ENCODE measurements at regions not wholly inside any gene's neighbourhood (a gene's known extent, or its start where the extent isn't known, plus 50 kb on each side); places are given as distances from the start of the nearest gene placed in this dataset.
A peak's percentile ranks its signal among the peaks of the same experiment; 100 is the strongest.

- TF ChIP-seq GATA1 (IDR thresholded peaks at IDR 0.05; ENCODE audit: low read depth, low read length) (no peak), POLR2A (IDR thresholded peaks at IDR 0.05; ENCODE audit: low read length) (no peak)
- no peak for DNase-seq
Observed at GRCh38 chr12:38445040-38445439, 128.5 kb downstream of the ALG10B start.

- TF ChIP-seq POLR2A (IDR thresholded peaks at IDR 0.05; ENCODE audit: low read length) (no peak), GATA1 (IDR thresholded peaks at IDR 0.05; ENCODE audit: low read depth, low read length) (no peak)
Observed at GRCh38 chr12:38448991-38449390, 132.4 kb downstream of the ALG10B start.

GRCh38 chr12:38456537-38457120 lies 140.1 kb downstream of the ALG10B start:
- no peak for DNase-seq
- no peak for TF ChIP-seq GATA1 (IDR thresholded peaks at IDR 0.05; ENCODE audit: low read depth, low read length)
- no peak for TF ChIP-seq POLR2A (IDR thresholded peaks at IDR 0.05; ENCODE audit: low read length)

More at GRCh38 chr12:38448991-38449390, 132.4 kb downstream of the ALG10B start:
- DNase-seq, result peak; percentile 18 to 56

GRCh38 chr12:38465020-38465419 lies 148.4 kb downstream of the ALG10B start:
- DNase-seq, result no peak
- no peak for TF ChIP-seq GATA1 (IDR thresholded peaks at IDR 0.05; ENCODE audit: low read depth, low read length)
- no peak for TF ChIP-seq POLR2A (IDR thresholded peaks at IDR 0.05; ENCODE audit: low read length)

DNA sequence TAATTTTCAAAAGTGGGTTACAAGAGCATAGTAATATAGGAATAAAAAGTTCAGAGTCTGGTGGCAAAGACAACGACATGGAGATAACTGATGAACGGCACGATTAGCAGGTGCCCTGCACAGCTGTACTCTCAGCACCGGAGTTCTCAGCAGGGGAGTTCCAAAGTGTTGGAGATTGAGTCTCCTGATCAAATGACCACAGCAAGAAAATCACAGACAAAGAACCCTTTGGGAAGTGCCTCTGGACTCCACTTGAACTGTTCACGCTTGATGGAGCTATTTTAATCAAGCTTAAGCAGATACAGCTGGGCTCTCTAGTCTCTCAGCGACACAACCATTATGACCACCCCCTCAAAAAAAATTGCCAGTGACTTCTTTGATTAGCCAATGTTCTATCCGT lies 153.1 kb downstream of the ALG10B start:
- no peak for TF ChIP-seq POLR2A (IDR thresholded peaks at IDR 0.05; ENCODE audit: low read length)
- no peak for TF ChIP-seq GATA1 (IDR thresholded peaks at IDR 0.05; ENCODE audit: low read depth, low read length)
- no peak for DNase-seq

GRCh38 chr12:38477340-38478090 lies 160.9 kb downstream of the ALG10B start:
- no peak for DNase-seq
- no peak for TF ChIP-seq POLR2A (IDR thresholded peaks at IDR 0.05; ENCODE audit: low read length)
- TF ChIP-seq GATA1 (IDR thresholded peaks at IDR 0.05; ENCODE audit: low read depth, low read length), result no peak

DNA sequence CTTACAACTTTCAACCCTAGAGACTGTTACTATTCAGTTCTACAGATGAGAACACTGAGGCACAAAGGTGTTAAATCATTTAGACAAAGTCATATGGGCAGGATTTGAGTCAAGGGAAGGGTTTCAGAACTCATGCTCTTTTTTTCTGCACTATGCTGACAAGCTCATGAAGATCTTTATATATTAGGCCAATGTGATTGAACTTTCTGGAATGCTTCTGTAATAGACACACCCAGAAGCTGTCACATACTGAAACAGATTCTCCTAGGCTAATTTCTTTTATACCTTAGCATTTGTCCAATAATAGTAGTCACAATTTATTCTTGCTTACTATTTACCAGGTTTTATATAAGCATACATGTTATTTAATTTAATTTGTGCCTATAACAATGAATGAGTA lies 164.0 kb downstream of the ALG10B start:
- no peak for DNase-seq
- TF ChIP-seq GATA1 (IDR thresholded peaks at IDR 0.05; ENCODE audit: low read depth, low read length) (no peak), POLR2A (IDR thresholded peaks at IDR 0.05; ENCODE audit: low read length) (no peak)

GRCh38 chr12:38484821-38485449 lies 168.4 kb downstream of the ALG10B start:
- TF ChIP-seq GATA1 (IDR thresholded peaks at IDR 0.05; ENCODE audit: low read depth, low read length) (no peak), POLR2A (IDR thresholded peaks at IDR 0.05; ENCODE audit: low read length) (no peak)
- no peak for DNase-seq

- no peak for DNase-seq
- no peak for TF ChIP-seq POLR2A (IDR thresholded peaks at IDR 0.05; ENCODE audit: low read length)
- TF ChIP-seq GATA1 (IDR thresholded peaks at IDR 0.05; ENCODE audit: low read depth, low read length), result no peak
Observed at GRCh38 chr12:38488866-38489265, 172.3 kb downstream of the ALG10B start.

- no peak for DNase-seq
- no peak for TF ChIP-seq GATA1 (IDR thresholded peaks at IDR 0.05; ENCODE audit: low read depth, low read length)
- no peak for TF ChIP-seq POLR2A (IDR thresholded peaks at IDR 0.05; ENCODE audit: low read length)
Observed at GRCh38 chr12:38490073-38490472, 173.5 kb downstream of the ALG10B start.

DNA sequence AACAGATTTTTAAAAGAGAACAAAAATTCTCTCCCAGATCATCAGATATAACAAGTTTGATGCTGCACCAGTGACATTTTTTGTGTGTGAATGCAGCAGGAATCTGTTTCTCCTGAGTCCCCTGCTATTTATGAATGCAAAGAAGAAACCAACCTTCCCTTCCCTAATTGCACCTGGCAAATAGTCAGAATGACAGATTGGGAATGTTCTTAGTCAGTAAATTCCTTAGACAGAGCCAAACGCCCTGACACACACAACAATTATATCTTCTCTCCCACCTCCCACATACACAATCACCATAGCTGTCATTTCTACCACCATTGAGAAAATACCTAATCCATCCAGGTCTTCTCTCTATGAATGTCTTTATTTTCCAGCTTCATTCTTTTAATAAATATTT lies 174.4 kb downstream of the ALG10B start:
- DNase-seq, result no peak
- TF ChIP-seq GATA1 (IDR thresholded peaks at IDR 0.05; ENCODE audit: low read depth, low read length) (no peak), POLR2A (IDR thresholded peaks at IDR 0.05; ENCODE audit: low read length) (no peak)

DNA sequence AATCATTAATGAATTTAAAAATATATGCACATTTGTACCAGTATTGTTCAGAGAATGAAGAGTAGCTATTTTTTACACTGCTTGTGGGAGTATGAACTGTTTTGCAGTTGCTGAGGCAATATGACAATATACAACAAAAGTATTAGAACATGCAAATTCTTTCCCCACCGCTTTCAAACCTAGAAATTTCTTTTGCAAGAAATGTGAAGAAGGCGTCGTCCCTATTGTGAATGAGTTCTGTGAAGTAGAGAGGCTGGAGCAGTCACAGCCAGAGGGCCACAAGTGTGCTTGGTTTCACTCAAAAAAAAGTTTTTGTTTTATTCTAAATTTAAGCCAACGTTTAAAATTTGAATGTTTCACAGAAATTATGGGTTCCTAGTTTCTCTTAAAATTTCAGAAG lies 184.9 kb downstream of the ALG10B start:
- TF ChIP-seq POLR2A (IDR thresholded peaks at IDR 0.05; ENCODE audit: low read length) (no peak), GATA1 (IDR thresholded peaks at IDR 0.05; ENCODE audit: low read depth, low read length) (no peak)
- no peak for DNase-seq

DNA sequence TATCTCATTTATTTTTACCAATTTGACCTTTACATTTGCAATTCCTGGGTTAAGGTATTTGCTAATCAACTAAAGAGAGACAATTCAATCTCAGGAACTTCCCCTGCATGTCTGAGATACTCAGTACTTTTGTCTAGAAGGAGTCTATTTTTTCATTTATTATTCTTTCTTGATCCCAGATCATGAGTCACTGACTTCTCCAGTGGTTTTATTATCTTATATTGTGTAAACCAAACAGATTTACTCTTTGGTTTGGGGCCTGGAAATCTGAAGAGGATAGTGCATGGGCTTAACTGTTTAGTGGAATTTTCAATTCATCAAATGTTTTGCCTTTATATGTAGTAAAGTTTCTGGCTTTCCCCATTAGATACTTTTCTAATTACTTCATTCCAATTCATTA lies 185.4 kb downstream of the ALG10B start:
- DNase-seq, result no peak
- TF ChIP-seq GATA1 (IDR thresholded peaks at IDR 0.05; ENCODE audit: low read depth, low read length) (no peak), POLR2A (IDR thresholded peaks at IDR 0.05; ENCODE audit: low read length) (no peak)

DNA sequence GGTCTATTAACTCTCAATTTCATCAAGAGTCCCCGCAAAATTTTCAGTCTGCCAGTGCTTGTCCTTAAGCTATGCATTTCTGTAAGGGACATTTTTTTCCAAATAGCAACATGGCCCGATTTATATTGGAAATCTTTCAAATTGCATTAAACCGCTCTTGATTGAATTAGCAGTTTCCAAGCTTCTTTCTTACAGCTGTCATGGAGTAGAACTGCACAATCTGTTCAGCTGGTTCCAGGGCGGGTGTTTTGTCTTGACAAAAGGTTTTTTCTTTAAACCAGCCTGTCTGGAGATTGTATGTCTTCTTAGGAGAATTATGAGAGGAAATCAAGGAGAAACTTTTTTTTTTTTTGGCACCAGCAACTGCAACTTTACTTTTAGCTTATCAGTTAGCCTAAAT lies 185.8 kb downstream of the ALG10B start:
- no peak for TF ChIP-seq POLR2A (IDR thresholded peaks at IDR 0.05; ENCODE audit: low read length)
- no peak for TF ChIP-seq GATA1 (IDR thresholded peaks at IDR 0.05; ENCODE audit: low read depth, low read length)
- DNase-seq, result no peak

GRCh38 chr12:38507839-38508238 lies 191.3 kb downstream of the ALG10B start:
- TF ChIP-seq POLR2A (IDR thresholded peaks at IDR 0.05; ENCODE audit: low read length), result no peak
- TF ChIP-seq GATA1 (IDR thresholded peaks at IDR 0.05; ENCODE audit: low read depth, low read length), result no peak
- no peak for DNase-seq

Data from erythroblast (primary cell).